T follicular helper cell (primary cell): ENCODE measurements at regions not wholly inside any gene's neighbourhood (a gene's known extent, or its start where the extent isn't known, plus 50 kb on each side); places are given as distances from the start of the nearest gene placed in this dataset.
"Not testable (repeated sequence)": the region's sequence is repeated elsewhere in the genome, so short reads cannot be mapped to it uniquely, and the experiment has no call there.

ENCODE experiments used
- DNase-seq: peaks from one replicate; pipeline ENCODE4 v3.0.0-alpha.2; 2020; ENCODE audit warnings: low read depth

- no peak for DNase-seq
Measured at GRCh38 chr10:29881811-29882210, 177.6 kb downstream of the JCAD start.

- DNase-seq = no peak
Measured at GRCh38 chr10:29881336-29881771, 178.0 kb downstream of the JCAD start.

- no peak for DNase-seq
Measured at GRCh38 chr10:29880856-29881255, 178.5 kb downstream of the JCAD start.

GRCh38 chr10:29879862-29880261, 179.5 kb downstream of the JCAD start:
- no peak for DNase-seq

GRCh38 chr10:29878492-29878891, 180.9 kb downstream of the JCAD start:
- DNase-seq = no peak

- DNase-seq = no peak
Measured at GRCh38 chr10:29877793-29878491, 181.4 kb downstream of the JCAD start.

- DNase-seq = no peak
Measured at GRCh38 chr10:29876008-29876555, 183.3 kb downstream of the JCAD start.

- DNase-seq = no peak
Measured at GRCh38 chr10:29874606-29875269, 184.6 kb downstream of the JCAD start.

GRCh38 chr10:29873941-29874484, 185.4 kb downstream of the JCAD start:
- no peak for DNase-seq

- no peak for DNase-seq
Measured at GRCh38 chr10:29870522-29871044, 188.8 kb downstream of the JCAD start.

GRCh38 chr10:29869593-29869992, 189.8 kb downstream of the JCAD start:
- no peak for DNase-seq

- DNase-seq = no peak
Measured at GRCh38 chr10:29866356-29866755, 193.0 kb downstream of the JCAD start.

GRCh38 chr10:29865700-29866355, 193.6 kb downstream of the JCAD start:
- no peak for DNase-seq

- DNase-seq = no peak
Measured at GRCh38 chr10:29862923-29863614, 196.3 kb downstream of the JCAD start.

- DNase-seq = no peak
Measured at GRCh38 chr10:29861811-29862505, 197.4 kb downstream of the JCAD start.

- not testable (repeated sequence) for DNase-seq
Measured at GRCh38 chr10:29861231-29861630, 198.2 kb downstream of the JCAD start.

GRCh38 chr10:29860166-29860565, 199.2 kb downstream of the JCAD start:
- no peak for DNase-seq

- no peak for DNase-seq
Measured at GRCh38 chr10:29859521-29860130, 199.8 kb downstream of the JCAD start.

GRCh38 chr10:29858702-29859267, 200.6 kb downstream of the JCAD start:
- no peak for DNase-seq
